Prostate gland (tissue), 2 donors: ENCODE measurements at regions not wholly inside any gene's neighbourhood (a gene's known extent, or its start where the extent isn't known, plus 50 kb on each side); places are given as distances from the start of the nearest gene placed in this dataset.

Experiments
- POLR2A ChIP-seq: fragments of 450-650 bp; IDR thresholded peaks from one replicate; pipeline ENCODE4 v1.6.1; 2016; ENCODE audit warnings: antibody characterized with exemption, mild to moderate bottlenecking
- POLR2AphosphoS5 ChIP-seq: sonication (generic); formaldehyde crosslinking; IDR thresholded peaks from one replicate; pipeline ENCODE4 v1.6.1; 2017; ENCODE audit warnings: antibody characterized with exemption
- TF ChIP-seq, protein P1 (sequence below), 4 experiments: fragments of 200-600 bp in 2 of 4; fragments of 450-650 bp in 2 of 4; sonication (generic) in 2 of 4; IDR thresholded peaks; 1 replicate in 3 of 4; 2 replicates in 1 of 4; pipeline ENCODE4 v1.5.1; 2016 to 2019; ENCODE audit warnings: antibody characterized with exemption in 4 of 4, mild to moderate bottlenecking in 2 of 4, moderate library complexity in 2 of 4

GRCh38 chr3:164730815-164731360, 347.4 kb downstream of the SI start:
- TF ChIP-seq, protein P1, sequence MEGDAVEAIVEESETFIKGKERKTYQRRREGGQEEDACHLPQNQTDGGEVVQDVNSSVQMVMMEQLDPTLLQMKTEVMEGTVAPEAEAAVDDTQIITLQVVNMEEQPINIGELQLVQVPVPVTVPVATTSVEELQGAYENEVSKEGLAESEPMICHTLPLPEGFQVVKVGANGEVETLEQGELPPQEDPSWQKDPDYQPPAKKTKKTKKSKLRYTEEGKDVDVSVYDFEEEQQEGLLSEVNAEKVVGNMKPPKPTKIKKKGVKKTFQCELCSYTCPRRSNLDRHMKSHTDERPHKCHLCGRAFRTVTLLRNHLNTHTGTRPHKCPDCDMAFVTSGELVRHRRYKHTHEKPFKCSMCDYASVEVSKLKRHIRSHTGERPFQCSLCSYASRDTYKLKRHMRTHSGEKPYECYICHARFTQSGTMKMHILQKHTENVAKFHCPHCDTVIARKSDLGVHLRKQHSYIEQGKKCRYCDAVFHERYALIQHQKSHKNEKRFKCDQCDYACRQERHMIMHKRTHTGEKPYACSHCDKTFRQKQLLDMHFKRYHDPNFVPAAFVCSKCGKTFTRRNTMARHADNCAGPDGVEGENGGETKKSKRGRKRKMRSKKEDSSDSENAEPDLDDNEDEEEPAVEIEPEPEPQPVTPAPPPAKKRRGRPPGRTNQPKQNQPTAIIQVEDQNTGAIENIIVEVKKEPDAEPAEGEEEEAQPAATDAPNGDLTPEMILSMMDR (IDR thresholded peaks at IDR 0.05) = no peak
- TF ChIP-seq POLR2AphosphoS5 = no peak
- TF ChIP-seq POLR2A = no peak
